ENCODE measurements at regions not wholly inside any gene's neighbourhood (a gene's known extent, or its start where the extent isn't known, plus 50 kb on each side); places are given as distances from the start of the nearest gene placed in this dataset.

GRCh38 chr7:41446606-41447449 is 256.1 kb downstream of the INHBA start:
- no peak overlapping the region for H3K9ac ChIP-seq (ENCODE audit: low read length)
- no peak overlapping the region for H3K27ac ChIP-seq (ENCODE audit: low read length)
- no peaks in the 10 kb centered on the region for H3K36me3 ChIP-seq (ENCODE audit: insufficient read depth, low read length)
- H3K4me3 ChIP-seq (ENCODE audit: low read length) = no peak overlapping the region
- H3K27me3 ChIP-seq (ENCODE audit: insufficient read depth, low read depth, low read length) = no peaks in the 10 kb centered on the region
- H3K4me2 ChIP-seq (ENCODE audit: low read length) = no peak overlapping the region
- no peak overlapping the region for H2AFZ ChIP-seq (ENCODE audit: low read depth, low read length)
- no peaks in the 10 kb centered on the region for H4K20me1 ChIP-seq (ENCODE audit: insufficient read depth)
- no peaks in the 10 kb centered on the region for H3F3A ChIP-seq (ENCODE audit: insufficient read depth, low read length, poor library complexity, severe bottlenecking)
- no peaks in the 10 kb centered on the region for H3K9me3 ChIP-seq (ENCODE audit: low read length)
- H3K79me2 ChIP-seq (replicated peaks; ENCODE audit: insufficient read depth, low read length) = no peaks in the 10 kb centered on the region
- TF ChIP-seq MXI1 (conservative IDR thresholded peaks at IDR 0.05; ENCODE audit: poor library complexity, severe bottlenecking) = no peak
- TF ChIP-seq RAD21 (conservative IDR thresholded peaks at IDR 0.05) = no peak
- TF ChIP-seq EP300 (conservative IDR thresholded peaks at IDR 0.05; ENCODE audit: poor library complexity, severe bottlenecking) = no peak
- TF ChIP-seq REST (IDR thresholded peaks at IDR 0.05; ENCODE audit: borderline replicate concordance) = no peak
- no peak for TF ChIP-seq SMC3 (conservative IDR thresholded peaks at IDR 0.05; ENCODE audit: poor library complexity)
- TF ChIP-seq EZH2 (IDR thresholded peaks at IDR 0.05; ENCODE audit: borderline replicate concordance, insufficient read depth, low read length, poor library complexity, severe bottlenecking) = no peak
- TF ChIP-seq TAF1 (IDR thresholded peaks at IDR 0.05; ENCODE audit: low read depth) = no peak
- TF ChIP-seq CTCF (IDR thresholded peaks at IDR 0.05; ENCODE audit: poor library complexity, severe bottlenecking) = no peak
- TF ChIP-seq POLR2AphosphoS5 (IDR thresholded peaks at IDR 0.05) = no peak
- H3K9me2 ChIP-seq (ENCODE audit: insufficient read depth, low read length) = no peaks in the 10 kb centered on the region

- no peaks in the 10 kb centered on the region for H3F3A ChIP-seq (ENCODE audit: insufficient read depth, low read length, poor library complexity, severe bottlenecking)
- no peaks in the 10 kb centered on the region for H4K20me1 ChIP-seq (ENCODE audit: insufficient read depth)
- no peak for TF ChIP-seq EZH2 (IDR thresholded peaks at IDR 0.05; ENCODE audit: borderline replicate concordance, insufficient read depth, low read length, poor library complexity, severe bottlenecking)
- TF ChIP-seq REST (IDR thresholded peaks at IDR 0.05; ENCODE audit: borderline replicate concordance) = no peak
- TF ChIP-seq SMC3 (conservative IDR thresholded peaks at IDR 0.05; ENCODE audit: poor library complexity) = no peak
- TF ChIP-seq POLR2AphosphoS5 (IDR thresholded peaks at IDR 0.05) = no peak
- no peak for TF ChIP-seq MXI1 (conservative IDR thresholded peaks at IDR 0.05; ENCODE audit: poor library complexity, severe bottlenecking)
- no peak for TF ChIP-seq TAF1 (IDR thresholded peaks at IDR 0.05; ENCODE audit: low read depth)
- no peak for TF ChIP-seq EP300 (conservative IDR thresholded peaks at IDR 0.05; ENCODE audit: poor library complexity, severe bottlenecking)
- TF ChIP-seq CTCF (IDR thresholded peaks at IDR 0.05; ENCODE audit: poor library complexity, severe bottlenecking) = no peak
- no peak for TF ChIP-seq RAD21 (conservative IDR thresholded peaks at IDR 0.05)
- no peak overlapping the region for H3K27ac ChIP-seq (ENCODE audit: low read length)
- H3K9me2 ChIP-seq (ENCODE audit: insufficient read depth, low read length) = no peaks in the 10 kb centered on the region
- H3K79me2 ChIP-seq (replicated peaks; ENCODE audit: insufficient read depth, low read length) = no peaks in the 10 kb centered on the region
- H3K9ac ChIP-seq (ENCODE audit: low read length) = no peak overlapping the region
- no peaks in the 10 kb centered on the region for H3K36me3 ChIP-seq (ENCODE audit: insufficient read depth, low read length)
- no peak overlapping the region for H3K4me2 ChIP-seq (ENCODE audit: low read length)
- no peak overlapping the region for H3K4me3 ChIP-seq (ENCODE audit: low read length)
- no peaks in the 10 kb centered on the region for H3K27me3 ChIP-seq (ENCODE audit: insufficient read depth, low read depth, low read length)
- H3K9me3 ChIP-seq (ENCODE audit: low read length) = no peaks in the 10 kb centered on the region
- H2AFZ ChIP-seq (ENCODE audit: low read depth, low read length) = no peak overlapping the region
These were observed 256.9 kb downstream of the INHBA start for GRCh38 chr7:41445946-41446345.

All from neural cell (in vitro differentiated cells).